ENCODE measurements at regions not wholly inside any gene's neighbourhood (a gene's known extent, or its start where the extent isn't known, plus 50 kb on each side); places are given as distances from the start of the nearest gene placed in this dataset.

DNA sequence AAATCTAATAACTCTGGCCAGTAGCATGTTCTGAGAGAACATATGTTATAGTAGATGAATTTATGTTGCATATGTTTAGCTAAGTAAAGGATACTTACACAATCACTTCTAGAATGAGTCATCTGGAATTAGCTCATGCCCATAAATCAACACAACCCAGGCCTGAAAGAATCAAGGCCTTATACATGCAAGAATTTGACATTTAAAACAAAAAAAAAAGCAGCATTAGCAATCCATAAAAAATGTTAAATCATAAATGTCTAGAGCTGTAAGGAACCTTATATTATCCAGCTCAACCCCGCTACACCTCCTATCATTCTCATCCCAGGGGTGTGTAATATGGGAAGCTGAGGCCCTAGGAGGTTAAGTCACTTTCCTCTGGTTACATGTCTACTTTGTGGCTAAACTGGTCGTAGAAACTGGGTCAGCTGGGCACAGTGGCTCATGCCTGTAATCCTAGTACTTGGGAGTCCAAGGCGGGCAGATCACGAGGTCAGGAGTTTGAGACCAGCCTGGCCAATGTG, 105.2 kb upstream of the CARMIL1 start:
- no peak overlapping the region for H3K27ac Mint-ChIP-seq
- no peak for DNase-seq
- peaks cover 4% of the 10 kb centered on the region for H3K27me3 Mint-ChIP-seq
- H3K4me1 Mint-ChIP-seq: peaks cover 32% of the 10 kb centered on the region
- H3K4me3 Mint-ChIP-seq: no peak overlapping the region
- CTCF ChIA-PET: interaction anchor here (0.8 to 6.1 kb wide), 5 partner anchors 9 to 65 kb away, joined by 3 to 25 read pairs (median 4); no protein-coding TSS in a partner anchor
- peaks cover 4% of the 10 kb centered on the region for H3K36me3 Mint-ChIP-seq
- H3K9me3 Mint-ChIP-seq: no peaks in the 10 kb centered on the region

DNA sequence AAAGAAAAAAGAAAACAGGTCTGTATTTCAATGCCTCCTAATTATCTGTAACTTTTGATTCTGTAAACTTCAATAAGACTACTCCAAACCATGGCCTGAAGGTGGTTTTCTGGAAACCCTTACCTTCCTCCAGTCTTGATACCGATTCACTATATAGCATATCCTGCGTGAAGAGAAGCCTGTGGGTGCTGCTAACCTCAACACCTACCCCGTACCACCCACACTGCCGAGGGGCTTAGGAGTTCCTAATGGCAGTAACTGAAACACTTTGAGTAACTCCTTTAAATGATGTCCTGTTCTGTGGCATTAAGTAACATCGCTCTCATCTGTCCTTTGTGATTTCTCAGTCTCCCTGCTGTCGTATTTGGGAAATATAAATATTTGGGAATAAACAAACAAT, 104.5 kb upstream of the CARMIL1 start:
- peaks cover 4% of the 10 kb centered on the region for H3K27me3 Mint-ChIP-seq
- H3K9me3 Mint-ChIP-seq: no peaks in the 10 kb centered on the region
- H3K27ac Mint-ChIP-seq: no peak overlapping the region
- DNase-seq: no peak
- H3K36me3 Mint-ChIP-seq: peaks cover 4% of the 10 kb centered on the region
- peaks cover 34% of the 10 kb centered on the region for H3K4me1 Mint-ChIP-seq
- H3K4me3 Mint-ChIP-seq: no peak overlapping the region
- CTCF ChIA-PET: interaction anchor here (0.6 to 6.1 kb wide), 7 partner anchors 36 to 408 kb away, joined by 3 to 25 read pairs (median 4); no protein-coding TSS in a partner anchor

- no peak overlapping the region for H3K4me3 Mint-ChIP-seq
- H3K36me3 Mint-ChIP-seq: peaks cover 4% of the 10 kb centered on the region
- peaks cover 4% of the 10 kb centered on the region for H3K27me3 Mint-ChIP-seq
- no peaks in the 10 kb centered on the region for H3K9me3 Mint-ChIP-seq
- H3K4me1 Mint-ChIP-seq: peaks cover 34% of the 10 kb centered on the region
- H3K27ac Mint-ChIP-seq: no peak overlapping the region
- DNase-seq: no peak
- CTCF ChIA-PET: interaction anchor here (0.6 to 6.1 kb wide), 7 partner anchors 37 to 407 kb away, joined by 3 to 25 read pairs (median 4); no protein-coding TSS in a partner anchor
These were observed 104.0 kb upstream of the CARMIL1 start for GRCh38 chr6:25175196-25175595.

DNA sequence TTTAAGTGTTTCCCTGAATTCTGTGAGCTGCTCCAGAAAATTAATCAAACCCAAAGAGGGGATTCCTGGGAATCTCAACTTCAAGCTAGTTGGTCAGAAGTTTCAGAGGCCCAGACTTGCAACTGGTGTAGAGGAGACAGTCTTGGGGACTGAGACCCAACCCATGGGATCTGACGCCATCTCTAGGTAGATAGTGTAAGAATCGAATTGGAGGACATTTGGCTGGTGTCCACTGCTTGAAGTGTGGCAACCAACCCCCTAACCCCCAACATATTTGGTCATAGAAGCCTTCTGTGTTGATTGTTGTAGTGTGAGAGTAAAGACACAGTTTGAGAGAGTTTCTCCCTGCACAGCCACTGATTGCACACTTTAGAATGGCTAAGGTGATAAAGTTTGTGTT, 103.5 kb upstream of the CARMIL1 start:
- no peak for DNase-seq
- Mint-ChIP-seq H3K27ac (no peak overlapping the region), H3K4me1 (peaks cover 33% of the 10 kb centered on the region), H3K4me3 (no peak overlapping the region), H3K9me3 (no peaks in the 10 kb centered on the region), H3K36me3 (peaks cover 4% of the 10 kb centered on the region), H3K27me3 (peaks cover 4% of the 10 kb centered on the region)
- CTCF ChIA-PET: interaction anchor here (0.7 to 6.1 kb wide), 6 partner anchors 37 to 149 kb away, joined by 3 to 25 read pairs (median 4); no protein-coding TSS in a partner anchor

DNA sequence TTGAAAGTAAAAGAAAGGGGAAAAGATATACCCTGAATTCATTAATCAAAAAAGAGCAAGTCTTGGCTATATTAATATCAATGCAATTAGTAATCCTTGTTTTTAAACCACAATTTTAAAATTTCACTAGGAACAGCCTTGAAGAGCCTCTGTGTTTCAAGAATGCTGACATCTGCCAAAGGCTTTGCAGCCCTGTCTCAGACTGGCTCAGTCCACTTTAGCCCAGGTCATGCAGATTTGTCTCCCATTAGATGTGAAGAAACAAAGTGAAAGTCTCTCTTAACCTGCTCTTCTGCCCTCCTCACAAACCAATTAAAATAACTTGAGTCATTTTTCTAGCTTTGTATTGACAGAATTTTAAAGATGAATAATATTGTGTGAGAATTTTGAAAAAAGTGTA, 102.7 kb upstream of the CARMIL1 start:
- H3K9me3 Mint-ChIP-seq: no peaks in the 10 kb centered on the region
- no peak for DNase-seq
- H3K4me3 Mint-ChIP-seq: no peak overlapping the region
- H3K27me3 Mint-ChIP-seq: peaks cover 4% of the 10 kb centered on the region
- H3K27ac Mint-ChIP-seq: no peak overlapping the region
- CTCF ChIA-PET: interaction anchor here (1.7 to 6.1 kb wide), 3 partner anchors 38 to 150 kb away, joined by 5 to 25 read pairs (median 6); no protein-coding TSS in a partner anchor
- H3K36me3 Mint-ChIP-seq: peaks cover 4% of the 10 kb centered on the region
- H3K4me1 Mint-ChIP-seq: peaks cover 26% of the 10 kb centered on the region

DNA sequence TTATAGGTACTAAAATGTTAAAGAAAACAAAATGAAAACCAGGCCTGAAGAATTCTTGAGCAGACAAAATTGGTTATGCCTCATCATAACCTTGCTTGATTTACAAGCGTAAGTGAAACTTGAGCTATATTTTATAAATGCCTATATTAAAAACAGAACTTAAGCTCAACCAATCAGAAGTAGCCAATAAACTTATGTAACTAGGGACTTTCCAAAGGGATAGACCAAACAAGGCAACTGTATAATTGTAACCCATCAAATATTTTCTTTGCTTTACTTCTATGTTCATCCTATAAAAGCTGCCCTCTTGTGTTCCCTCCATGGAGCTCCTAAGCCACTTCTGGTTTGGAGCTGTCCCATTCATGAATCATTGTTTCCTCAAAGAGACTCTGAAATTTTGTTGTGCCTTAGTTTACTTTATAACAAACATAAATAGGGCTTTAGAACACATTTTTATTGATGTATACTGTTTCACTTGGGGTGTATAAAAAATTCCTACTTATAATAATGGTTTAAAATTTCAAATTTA, 101.6 kb upstream of the CARMIL1 start:
- H3K9me3 Mint-ChIP-seq: no peaks in the 10 kb centered on the region
- CTCF ChIA-PET: interaction anchor here (1.3 to 6.1 kb wide), 3 partner anchors 15 to 46 kb away, joined by 4 to 25 read pairs (median 5); no protein-coding TSS in a partner anchor
- no peak for DNase-seq
- H3K27me3 Mint-ChIP-seq: peaks cover 4% of the 10 kb centered on the region
- H3K4me3 Mint-ChIP-seq: no peak overlapping the region
- H3K36me3 Mint-ChIP-seq: peaks cover 4% of the 10 kb centered on the region
- H3K27ac Mint-ChIP-seq: no peak overlapping the region
- H3K4me1 Mint-ChIP-seq: peaks cover 26% of the 10 kb centered on the region

- CTCF ChIA-PET: interaction anchor here (0.9 to 1.3 kb wide), 3 partner anchors 16 to 41 kb away, joined by 3 to 5 read pairs (median 3); no protein-coding TSS in a partner anchor
- H3K27ac Mint-ChIP-seq: no peak overlapping the region
- no peaks in the 10 kb centered on the region for H3K9me3 Mint-ChIP-seq
- H3K4me3 Mint-ChIP-seq: no peak overlapping the region
- H3K27me3 Mint-ChIP-seq: peaks cover 4% of the 10 kb centered on the region
- H3K4me1 Mint-ChIP-seq: peaks cover 22% of the 10 kb centered on the region
- H3K36me3 Mint-ChIP-seq: no peaks in the 10 kb centered on the region
- no peak for DNase-seq
These were observed 100.7 kb upstream of the CARMIL1 start for GRCh38 chr6:25178336-25179035.

DNA sequence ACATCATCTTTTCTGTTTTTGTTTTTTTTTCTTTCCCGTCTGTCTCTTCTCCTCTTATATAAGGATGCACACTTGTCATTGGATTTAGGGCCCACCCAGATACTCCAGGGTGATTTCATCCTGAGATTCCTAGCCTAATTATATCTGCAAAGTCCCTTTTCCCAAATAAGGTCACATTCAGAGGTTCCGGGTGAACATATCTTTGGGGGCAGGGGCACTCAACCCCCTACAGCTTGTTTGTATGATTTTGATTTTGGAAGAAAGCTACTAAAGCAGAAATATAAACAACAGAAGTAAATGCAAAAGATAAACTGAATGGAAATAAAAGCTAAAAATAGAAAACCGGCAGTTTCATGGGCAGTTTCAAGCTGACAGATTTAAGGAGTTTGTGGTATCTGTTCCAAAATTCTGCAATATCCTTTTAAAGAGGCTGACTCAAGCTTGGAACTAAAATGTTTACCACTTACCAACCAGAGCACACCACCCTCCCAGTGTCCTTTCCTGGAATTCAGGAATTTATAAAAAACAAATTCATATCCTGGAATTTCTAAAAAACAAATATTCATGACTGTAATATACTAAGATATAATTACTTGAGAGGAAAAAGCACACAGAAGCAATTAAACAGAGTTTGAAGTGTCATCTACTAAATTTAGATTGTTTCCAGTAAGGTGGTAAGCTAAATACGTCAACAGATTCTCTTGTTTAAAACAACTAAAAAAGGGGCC, 100.0 kb upstream of the CARMIL1 start:
- Mint-ChIP-seq H3K27ac (no peak overlapping the region), H3K36me3 (no peaks in the 10 kb centered on the region), H3K9me3 (no peaks in the 10 kb centered on the region), H3K4me1 (peaks cover 22% of the 10 kb centered on the region), H3K4me3 (no peak overlapping the region), H3K27me3 (peaks cover 4% of the 10 kb centered on the region)
- CTCF ChIA-PET: interaction anchor here (0.9 to 1.3 kb wide), 3 partner anchors 33 to 44 kb away, joined by 3 read pairs; no protein-coding TSS in a partner anchor
- no peak for DNase-seq

- H3K27me3 Mint-ChIP-seq: peaks cover 10% of the 10 kb centered on the region
- H3K9me3 Mint-ChIP-seq: no peaks in the 10 kb centered on the region
- H3K4me1 Mint-ChIP-seq: peaks cover 15% of the 10 kb centered on the region
- H3K36me3 Mint-ChIP-seq: no peaks in the 10 kb centered on the region
- DNase-seq: no peak
- H3K4me3 Mint-ChIP-seq: no peak overlapping the region
- H3K27ac Mint-ChIP-seq: no peak overlapping the region
- CTCF ChIA-PET: interaction anchor here (0.9 to 1.3 kb wide), 3 partner anchors 9 to 82 kb away, joined by 3 to 4 read pairs (median 3); no protein-coding TSS in a partner anchor
These were observed 98.4 kb upstream of the CARMIL1 start for GRCh38 chr6:25180630-25181349.

DNA sequence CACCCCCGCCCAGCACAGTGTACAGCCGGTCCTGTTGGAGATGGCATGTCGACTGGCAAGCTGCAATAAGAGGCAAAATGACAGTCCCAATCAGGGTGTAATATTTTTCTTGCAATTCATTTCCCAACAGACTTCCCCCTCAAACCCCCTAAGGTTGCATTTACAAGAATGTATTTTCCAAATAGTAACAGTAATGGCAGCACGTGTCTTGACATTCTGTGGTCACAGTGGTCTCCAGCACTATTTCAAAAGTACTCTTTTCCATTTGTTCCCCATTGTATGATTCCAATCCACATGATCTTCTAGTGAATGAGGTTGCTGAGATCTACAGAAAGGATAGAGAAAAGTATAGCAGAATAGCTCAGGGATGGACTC, 97.8 kb upstream of the CARMIL1 start:
- peaks cover 12% of the 10 kb centered on the region for H3K4me1 Mint-ChIP-seq
- CTCF ChIA-PET: interaction anchor here (0.9 to 1.3 kb wide), 3 partner anchors 10 to 82 kb away, joined by 3 to 4 read pairs (median 3); no protein-coding TSS in a partner anchor

GRCh38 chr6:25181923-25182322, 97.3 kb upstream of the CARMIL1 start:
- Mint-ChIP-seq H3K9me3 (no peaks in the 10 kb centered on the region), H3K4me3 (no peak overlapping the region), H3K27me3 (peaks cover 11% of the 10 kb centered on the region), H3K27ac (no peak overlapping the region), H3K4me1 (peaks cover 8% of the 10 kb centered on the region), H3K36me3 (no peaks in the 10 kb centered on the region)
- no peak for DNase-seq
- CTCF ChIA-PET: interaction anchor here (0.7 to 1.6 kb wide), 6 partner anchors 25 to 155 kb away, joined by 3 to 5 read pairs (median 3); no protein-coding TSS in a partner anchor

More for the DNA sequence above, 97.8 kb upstream of the CARMIL1 start:
- no peaks in the 10 kb centered on the region for H3K9me3 Mint-ChIP-seq
- no peaks in the 10 kb centered on the region for H3K36me3 Mint-ChIP-seq
- H3K27me3 Mint-ChIP-seq: peaks cover 10% of the 10 kb centered on the region
- H3K4me3 Mint-ChIP-seq: no peak overlapping the region
- no peak overlapping the region for H3K27ac Mint-ChIP-seq
- DNase-seq: no peak

DNA sequence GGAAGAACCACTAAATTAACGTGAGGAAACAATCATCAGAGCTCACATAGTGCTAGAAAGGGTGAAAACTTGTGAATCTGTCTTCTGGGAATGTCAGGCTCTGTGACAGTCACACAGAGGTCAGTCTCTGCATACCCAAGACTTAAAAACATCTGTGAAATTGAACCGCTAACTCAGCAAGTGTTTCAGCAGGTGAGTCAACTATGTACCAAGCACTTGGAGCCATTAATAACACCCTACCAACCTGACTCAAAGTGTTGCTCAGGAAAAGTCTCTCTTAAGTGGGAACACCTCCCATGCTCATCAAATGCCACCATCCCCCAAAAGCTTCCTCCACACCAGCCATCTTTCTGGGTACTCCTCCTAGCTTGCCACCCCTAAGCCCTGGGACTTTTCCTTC, 92.3 kb upstream of the CARMIL1 start:
- Mint-ChIP-seq H3K4me1 (no peaks in the 10 kb centered on the region), H3K36me3 (no peaks in the 10 kb centered on the region), H3K27me3 (peaks cover 13% of the 10 kb centered on the region), H3K27ac (no peak overlapping the region), H3K4me3 (no peak overlapping the region), H3K9me3 (peaks cover 2% of the 10 kb centered on the region)
- no peak for DNase-seq
- CTCF ChIA-PET: no interaction called here

DNA sequence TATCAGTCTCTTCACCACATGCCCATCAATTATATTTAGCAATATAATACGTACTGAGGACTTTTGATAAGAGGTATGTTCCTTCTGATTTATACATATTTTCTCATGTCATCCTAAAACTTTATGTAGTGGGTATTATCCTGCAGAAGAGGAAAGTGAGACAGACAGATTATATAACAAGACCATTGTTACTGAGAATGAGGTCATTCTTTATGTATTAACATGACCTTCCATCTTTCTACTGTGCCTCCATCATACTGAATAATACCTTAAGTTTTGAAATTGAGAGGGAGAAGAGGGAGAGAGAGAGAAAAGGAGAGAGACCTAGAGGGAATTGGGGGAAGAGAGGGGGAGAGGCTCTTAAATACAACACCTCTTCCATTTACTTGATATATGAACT, 90.9 kb upstream of the CARMIL1 start:
- Mint-ChIP-seq H3K4me1 (no peaks in the 10 kb centered on the region), H3K36me3 (no peaks in the 10 kb centered on the region), H3K9me3 (peaks cover 2% of the 10 kb centered on the region), H3K27me3 (peaks cover 22% of the 10 kb centered on the region), H3K27ac (no peak overlapping the region), H3K4me3 (no peak overlapping the region)
- DNase-seq: no peak
- CTCF ChIA-PET: interaction anchor here (1.2 kb wide), 1 partner anchor 17 kb away, joined by 3 read pairs; no protein-coding TSS in a partner anchor

Data from activated naive CD4-positive, alpha-beta T cell treated with anti-CD3 and anti-CD28 coated beads, Interleukin-2, amount 10 ng/mL, durations not matched to agents 7 days and 5 days (primary cell).